Transverse colon (tissue), 4 donors: ENCODE measurements at regions not wholly inside any gene's neighbourhood (a gene's known extent, or its start where the extent isn't known, plus 50 kb on each side); places are given as distances from the start of the nearest gene placed in this dataset.

ENCODE experiments used
- DNase-seq: peaks from one replicate; pipeline ENCODE4 v3.0.0-alpha.2; 2019
- H3K27ac ChIP-seq, 4 donors: fragments of 200-600 bp; sonication (generic); 2 replicates each; pipeline ENCODE4 v1.5.1; 2016 to 2018; ENCODE audit warnings: inconsistent platforms in 4 of 4
- H3K27me3 ChIP-seq: fragments of 200-600 bp; sonication (generic); 2 replicates; pipeline ENCODE4 v1.5.1; 2017; ENCODE audit warnings: inconsistent platforms
- H3K36me3 ChIP-seq, 4 donors: fragments of 200-600 bp; sonication (generic); 2 replicates each; pipeline ENCODE4 v1.5.1; 2017 to 2019; ENCODE audit warnings: inconsistent platforms in 4 of 4
- H3K4me1 ChIP-seq, 4 donors: fragments of 200-600 bp; sonication (generic); 2 replicates each; pipeline ENCODE4 v1.5.1; 2017 to 2020; ENCODE audit warnings: inconsistent platforms in 4 of 4
- H3K4me3 ChIP-seq, 4 donors: fragments of 200-600 bp; sonication (generic); 1 replicate in 1 of 4; 2 replicates in 3 of 4; pipeline versions ENCODE4 v1.5.1 to v1.6.1; 2017 to 2019; ENCODE audit warnings: inconsistent platforms in 4 of 4
- H3K9me3 ChIP-seq, 2 donors: fragments of 200-600 bp; sonication (generic); 2 replicates each; pipeline ENCODE4 v1.5.1; 2017 to 2019; ENCODE audit warnings: inconsistent platforms in 2 of 2
- EP300 ChIP-seq: sonication (generic); formaldehyde crosslinking; IDR thresholded peaks from one replicate; pipeline ENCODE4 v1.6.1; 2017; ENCODE audit warnings: antibody characterized with exemption, low read depth
- POLR2A ChIP-seq: fragments of 450-650 bp; IDR thresholded peaks from one replicate; pipeline ENCODE4 v1.6.1; 2016; ENCODE audit warnings: antibody characterized with exemption, mild to moderate bottlenecking, moderate library complexity
- POLR2AphosphoS5 ChIP-seq, 3 donors: sonication (generic); formaldehyde crosslinking; IDR thresholded peaks; one replicate each; pipeline ENCODE4 v1.6.1; 2016; ENCODE audit warnings: antibody characterized with exemption in 3 of 3
- WGBS, 2 donors: methylation state at CpG; one replicate each; pipeline ENCODE4 v1.1.5; 2018; ENCODE audit warnings: low coverage in 1 of 2; 5-methylcytosine and 5-hydroxymethylcytosine counted together
- in situ Hi-C, 4 donors: fragments of 200-750 bp; cut with MboI; loops; one replicate each; pipeline versions ENCODE4 v1.15.0 to v1.15.1; 2017; ENCODE audit warnings: low sequenced_read_pairs in 3 of 4, low pct_ligation_motif_present in 1 of 4, low pct_unique_long_range_greater_than_20kb in 1 of 4
- intact Hi-C: fragments of 100-400 bp; cut with DNase I; formaldehyde crosslinking; loops from one replicate; pipeline ENCODE4 v1.15.1; 2023; ENCODE audit warnings: low total_unique reads
- TF ChIP-seq, protein P1 (sequence below), 5 experiments: fragments of 200-600 bp in 3 of 5; fragments of 450-650 bp in 2 of 5; sonication (generic) in 3 of 5; IDR thresholded peaks; 1 replicate in 2 of 5; 2 replicates in 3 of 5; pipeline ENCODE4 v1.5.1; 2016 to 2017; ENCODE audit warnings: antibody characterized with exemption in 5 of 5, inconsistent platforms in 3 of 5, mild to moderate bottlenecking in 2 of 5, moderate library complexity in 1 of 5

DNA sequence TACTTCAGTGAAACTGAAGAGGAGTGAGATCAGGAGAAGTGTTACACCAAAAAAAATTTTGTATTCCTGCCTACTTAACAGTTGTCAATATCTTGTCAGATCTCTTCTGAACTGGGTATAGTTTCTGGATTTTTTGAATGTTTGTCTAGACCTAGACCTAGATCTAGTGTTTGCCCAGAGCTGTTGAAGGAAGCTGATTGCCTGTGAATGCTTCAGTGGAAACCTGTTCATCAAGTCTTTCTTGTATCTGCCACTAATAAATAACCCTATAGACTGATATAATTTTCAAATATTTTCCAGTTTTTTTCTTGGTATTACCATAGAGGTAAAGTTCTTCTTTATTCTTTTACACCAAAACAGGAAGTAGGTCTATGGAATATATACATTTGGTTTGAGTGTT is 781.5 kb upstream of the FBXO33 start:
- no peak for DNase-seq
- no peak overlapping the region for H3K4me3 ChIP-seq
- no peaks in the 10 kb centered on the region for H3K4me1 ChIP-seq
- no peaks in the 10 kb centered on the region for H3K36me3 ChIP-seq
- H3K27me3 ChIP-seq = no peaks in the 10 kb centered on the region
- TF ChIP-seq EP300 (no peak), POLR2A (no peak), POLR2AphosphoS5 (IDR thresholded peaks at IDR 0.05) (no peak)
- TF ChIP-seq, protein P1, sequence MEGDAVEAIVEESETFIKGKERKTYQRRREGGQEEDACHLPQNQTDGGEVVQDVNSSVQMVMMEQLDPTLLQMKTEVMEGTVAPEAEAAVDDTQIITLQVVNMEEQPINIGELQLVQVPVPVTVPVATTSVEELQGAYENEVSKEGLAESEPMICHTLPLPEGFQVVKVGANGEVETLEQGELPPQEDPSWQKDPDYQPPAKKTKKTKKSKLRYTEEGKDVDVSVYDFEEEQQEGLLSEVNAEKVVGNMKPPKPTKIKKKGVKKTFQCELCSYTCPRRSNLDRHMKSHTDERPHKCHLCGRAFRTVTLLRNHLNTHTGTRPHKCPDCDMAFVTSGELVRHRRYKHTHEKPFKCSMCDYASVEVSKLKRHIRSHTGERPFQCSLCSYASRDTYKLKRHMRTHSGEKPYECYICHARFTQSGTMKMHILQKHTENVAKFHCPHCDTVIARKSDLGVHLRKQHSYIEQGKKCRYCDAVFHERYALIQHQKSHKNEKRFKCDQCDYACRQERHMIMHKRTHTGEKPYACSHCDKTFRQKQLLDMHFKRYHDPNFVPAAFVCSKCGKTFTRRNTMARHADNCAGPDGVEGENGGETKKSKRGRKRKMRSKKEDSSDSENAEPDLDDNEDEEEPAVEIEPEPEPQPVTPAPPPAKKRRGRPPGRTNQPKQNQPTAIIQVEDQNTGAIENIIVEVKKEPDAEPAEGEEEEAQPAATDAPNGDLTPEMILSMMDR (IDR thresholded peaks at IDR 0.05) = no peak
- H3K9me3 ChIP-seq = no peaks in the 10 kb centered on the region
- H3K27ac ChIP-seq = no peak overlapping the region
- intact Hi-C loops = no loop called here
- in situ Hi-C loops = no loop called here

DNA sequence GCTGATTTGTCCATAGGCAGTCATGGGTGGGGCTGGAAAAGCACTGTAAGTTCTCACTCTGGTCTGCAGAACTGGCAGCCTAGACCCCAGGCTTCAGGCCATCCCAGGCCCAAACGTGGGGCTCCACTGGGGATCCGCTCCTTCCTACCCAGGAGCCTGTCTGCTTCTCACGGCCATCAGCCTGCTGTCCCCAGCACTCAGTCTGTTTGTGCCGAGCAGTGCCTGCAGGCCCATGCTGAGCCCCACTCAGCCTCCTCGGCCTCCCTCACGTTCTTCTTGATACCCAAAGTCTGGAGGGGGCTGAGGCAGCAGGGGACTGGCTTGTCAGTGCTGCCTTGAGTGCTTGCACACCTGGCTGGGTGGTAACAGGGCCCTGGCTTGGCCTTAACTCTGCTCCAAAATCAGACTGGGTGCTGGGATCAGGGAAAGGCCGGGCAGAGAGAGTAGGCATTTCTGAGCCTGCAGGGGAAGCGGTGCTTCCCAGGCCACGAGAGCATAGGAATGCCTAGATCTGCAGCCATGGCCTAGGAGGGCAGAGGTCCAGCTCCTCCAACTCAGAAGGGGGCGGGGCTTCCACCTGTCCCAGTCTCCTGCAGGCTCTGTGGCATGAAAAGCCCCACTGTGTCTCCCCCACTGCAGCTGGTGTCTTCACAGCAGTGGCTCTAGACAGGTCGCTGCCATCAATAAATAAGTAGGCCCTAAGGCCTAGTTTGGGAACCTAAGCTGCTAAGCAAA is 772.4 kb upstream of the FBXO33 start:
- no peak for DNase-seq
- Histone ChIP-seq H3K27ac (no peak overlapping the region), H3K4me3 (no peak overlapping the region), H3K9me3 (no peaks in the 10 kb centered on the region), H3K4me1 (no peaks in the 10 kb centered on the region), H3K27me3 (no peaks in the 10 kb centered on the region), H3K36me3 (no peaks in the 10 kb centered on the region)
- WGBS, 2 donors = 55 to 70% methylated on average over 2 to 11 of the region's 11 CpGs
- in situ Hi-C loops = no loop called here
- intact Hi-C loops = no loop called here
- no peak for TF ChIP-seq POLR2A
- TF ChIP-seq, protein P1 (IDR thresholded peaks at IDR 0.05) = no peak
- no peak for TF ChIP-seq EP300
- no peak for TF ChIP-seq POLR2AphosphoS5 (IDR thresholded peaks at IDR 0.05)

DNA sequence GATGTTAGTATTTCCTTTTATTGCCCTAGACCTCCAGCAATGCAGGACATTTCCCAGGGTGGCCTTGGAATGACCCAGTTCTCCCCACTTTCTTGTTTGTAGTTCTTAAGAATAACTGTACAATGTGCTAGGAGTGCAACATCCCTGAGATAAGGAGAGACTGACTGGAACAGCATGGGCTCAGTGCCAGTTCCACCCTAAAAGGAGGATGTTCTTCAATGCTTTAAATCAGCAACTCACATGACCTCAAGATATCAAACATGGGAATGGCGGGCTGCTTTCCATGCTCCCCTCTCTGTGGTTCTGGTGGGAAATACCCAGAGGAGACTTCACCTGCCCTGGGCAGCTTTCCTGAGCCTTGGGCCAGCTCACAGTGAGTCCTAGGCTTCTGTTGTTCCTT is 766.9 kb upstream of the FBXO33 start:
- DNase-seq = no peak
- intact Hi-C loops = no loop called here
- TF ChIP-seq, protein P1 (IDR thresholded peaks at IDR 0.05) = no peak
- TF ChIP-seq POLR2AphosphoS5 (IDR thresholded peaks at IDR 0.05) = no peak
- no peak for TF ChIP-seq POLR2A
- TF ChIP-seq EP300 = no peak

DNA sequence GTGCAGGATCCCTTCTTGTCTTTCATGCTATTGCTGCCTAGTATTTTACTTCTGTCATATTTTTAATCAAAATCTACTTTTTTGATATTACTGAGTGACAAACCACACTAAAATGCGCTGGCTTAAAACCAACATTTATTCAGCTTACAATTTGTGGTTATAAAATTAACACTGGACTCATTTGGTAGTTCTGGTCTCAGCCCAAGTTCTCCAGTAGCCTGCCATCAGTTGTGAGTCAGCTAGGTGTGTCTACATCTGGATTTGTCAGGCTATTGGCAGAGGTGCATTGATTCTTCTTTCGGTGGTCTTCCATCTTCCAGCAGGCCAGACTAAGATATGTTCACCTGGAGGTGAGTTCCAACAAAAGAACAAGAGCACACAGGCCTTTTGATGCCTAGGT is 765.1 kb upstream of the FBXO33 start:
- Histone ChIP-seq H3K4me3 (no peak overlapping the region), H3K27me3 (no peaks in the 10 kb centered on the region), H3K36me3 (no peaks in the 10 kb centered on the region), H3K9me3 (no peaks in the 10 kb centered on the region), H3K27ac (no peak overlapping the region), H3K4me1 (no peaks in the 10 kb centered on the region)
- 68 to 70% methylated on average over 2 of the region's 2 CpGs for WGBS, 2 donors
- intact Hi-C loops = no loop called here
- in situ Hi-C loops = no loop called here
- DNase-seq = no peak
- TF ChIP-seq EP300 = no peak
- no peak for TF ChIP-seq POLR2AphosphoS5 (IDR thresholded peaks at IDR 0.05)
- TF ChIP-seq, protein P1 (IDR thresholded peaks at IDR 0.05) = no peak
- TF ChIP-seq POLR2A = no peak

More for the DNA sequence above, 766.9 kb upstream of the FBXO33 start:
- Histone ChIP-seq H3K36me3 (no peaks in the 10 kb centered on the region), H3K27me3 (no peaks in the 10 kb centered on the region), H3K9me3 (no peaks in the 10 kb centered on the region), H3K4me3 (no peak overlapping the region), H3K4me1 (no peaks in the 10 kb centered on the region), H3K27ac (no peak overlapping the region)
- WGBS, 2 donors = 92 to 100% methylated on average over 1 of the region's 1 CpG
- in situ Hi-C loops = no loop called here
